ENCODE measurements at regions not wholly inside any gene's neighbourhood (a gene's known extent, or its start where the extent isn't known, plus 50 kb on each side); places are given as distances from the start of the nearest gene placed in this dataset.

GRCh38 chr11:27847496-27847895 is 147.2 kb upstream of the BDNF start:
- CTCF ChIA-PET: no interaction called here
- TF ChIP-seq CTCF (IDR thresholded peaks at IDR 0.05) (no peak), REST (IDR thresholded peaks at IDR 0.05; ENCODE audit: insufficient read depth in 1 of 2, low read depth in 2 of 2, low read length in 1 of 2) (no peak), SIN3A (IDR thresholded peaks at IDR 0.05; ENCODE audit: borderline replicate concordance, insufficient read depth, low read depth, low read length) (no peak), TCF7L2 (IDR thresholded peaks at IDR 0.05; ENCODE audit: low read depth, low read length) (no peak)
- no peak overlapping the region for H3K27ac ChIP-seq (ENCODE audit: low read length)
- no peaks in the 10 kb centered on the region for H3K4me1 ChIP-seq (ENCODE audit: control insufficient read depth, insufficient read depth, low read length)
- DNase-seq (ENCODE audit: low read depth, low spot score) (no peak), ATAC-seq (no peak)
- H3K4me3 ChIP-seq (ENCODE audit: low read depth in 2 of 2, low read length in 2 of 2): no peak overlapping the region
- no peaks in the 10 kb centered on the region for H3K36me3 ChIP-seq (ENCODE audit: control insufficient read depth, insufficient read depth, low read length)
- intact Hi-C loops (cut with micrococcal nuclease; ENCODE audit: unreplicated experiment): no loop called here
- H3K27me3 ChIP-seq (ENCODE audit: control insufficient read depth, insufficient read depth, low read length): no peaks in the 10 kb centered on the region
- POLR2A ChIA-PET: no interaction called here
- in situ Hi-C loops (cut with HindIII; ENCODE audit: low pct_unique_long_range_greater_than_20kb, low sequenced_read_pairs): no loop called here
- H3K9me3 ChIP-seq (ENCODE audit: control insufficient read depth, insufficient read depth, low read depth, low read length): no peaks in the 10 kb centered on the region
- BruUV-seq (replicated peaks): no TSS peak

GRCh38 chr11:27842290-27842689 is 142.0 kb upstream of the BDNF start:
- CTCF ChIA-PET: no interaction called here
- H3K27ac ChIP-seq (ENCODE audit: low read length): no peak overlapping the region
- TF ChIP-seq SIN3A (IDR thresholded peaks at IDR 0.05; ENCODE audit: borderline replicate concordance, insufficient read depth, low read depth, low read length) (no peak), TCF7L2 (IDR thresholded peaks at IDR 0.05; ENCODE audit: low read depth, low read length) (no peak), CTCF (IDR thresholded peaks at IDR 0.05) (no peak), POLR2AphosphoS5 (IDR thresholded peaks at IDR 0.05; ENCODE audit: low read depth, low read length) (no peak), REST (IDR thresholded peaks at IDR 0.05; ENCODE audit: insufficient read depth in 1 of 2, low read depth in 2 of 2, low read length in 1 of 2) (no peak)
- intact Hi-C loops (cut with micrococcal nuclease; ENCODE audit: unreplicated experiment): no loop called here
- in situ Hi-C loops (cut with HindIII; ENCODE audit: low pct_unique_long_range_greater_than_20kb, low sequenced_read_pairs): no loop called here
- POLR2A ChIA-PET: no interaction called here
- no peak overlapping the region for H3K4me3 ChIP-seq (ENCODE audit: low read depth in 2 of 2, low read length in 2 of 2)
- no peak for DNase-seq (ENCODE audit: low read depth, low spot score)
- BruUV-seq (replicated peaks): no TSS peak
- H3K4me1 ChIP-seq (ENCODE audit: control insufficient read depth, insufficient read depth, low read length): no peaks in the 10 kb centered on the region
- no peaks in the 10 kb centered on the region for H3K9me3 ChIP-seq (ENCODE audit: control insufficient read depth, insufficient read depth, low read depth, low read length)
- no peaks in the 10 kb centered on the region for H3K27me3 ChIP-seq (ENCODE audit: control insufficient read depth, insufficient read depth, low read length)
- no peaks in the 10 kb centered on the region for H3K36me3 ChIP-seq (ENCODE audit: control insufficient read depth, insufficient read depth, low read length)
- ATAC-seq: no peak
